ENCODE measurements at regions not wholly inside any gene's neighbourhood (a gene's known extent, or its start where the extent isn't known, plus 50 kb on each side); places are given as distances from the start of the nearest gene placed in this dataset.

DNA sequence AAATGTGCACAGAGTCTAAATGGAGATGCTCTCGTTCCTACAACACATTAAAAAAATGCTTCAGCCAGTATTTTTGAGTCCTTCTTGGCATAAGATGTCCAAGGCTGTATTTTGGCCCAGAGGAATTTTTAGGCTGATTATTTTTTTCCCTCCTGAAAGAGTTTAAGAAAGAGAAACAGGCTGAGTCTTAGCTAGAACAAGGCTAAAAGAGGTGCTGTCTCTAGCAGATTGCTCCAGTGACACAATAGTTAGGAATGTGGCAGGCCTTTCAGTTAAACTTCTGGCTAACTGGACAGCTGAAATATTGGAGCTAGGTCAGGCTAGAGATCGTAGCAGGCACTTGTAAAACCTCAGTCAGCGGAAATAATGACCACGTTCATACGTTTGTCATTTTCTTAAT is 271.4 kb upstream of the RARB start:
- TF ChIP-seq, protein P1, sequence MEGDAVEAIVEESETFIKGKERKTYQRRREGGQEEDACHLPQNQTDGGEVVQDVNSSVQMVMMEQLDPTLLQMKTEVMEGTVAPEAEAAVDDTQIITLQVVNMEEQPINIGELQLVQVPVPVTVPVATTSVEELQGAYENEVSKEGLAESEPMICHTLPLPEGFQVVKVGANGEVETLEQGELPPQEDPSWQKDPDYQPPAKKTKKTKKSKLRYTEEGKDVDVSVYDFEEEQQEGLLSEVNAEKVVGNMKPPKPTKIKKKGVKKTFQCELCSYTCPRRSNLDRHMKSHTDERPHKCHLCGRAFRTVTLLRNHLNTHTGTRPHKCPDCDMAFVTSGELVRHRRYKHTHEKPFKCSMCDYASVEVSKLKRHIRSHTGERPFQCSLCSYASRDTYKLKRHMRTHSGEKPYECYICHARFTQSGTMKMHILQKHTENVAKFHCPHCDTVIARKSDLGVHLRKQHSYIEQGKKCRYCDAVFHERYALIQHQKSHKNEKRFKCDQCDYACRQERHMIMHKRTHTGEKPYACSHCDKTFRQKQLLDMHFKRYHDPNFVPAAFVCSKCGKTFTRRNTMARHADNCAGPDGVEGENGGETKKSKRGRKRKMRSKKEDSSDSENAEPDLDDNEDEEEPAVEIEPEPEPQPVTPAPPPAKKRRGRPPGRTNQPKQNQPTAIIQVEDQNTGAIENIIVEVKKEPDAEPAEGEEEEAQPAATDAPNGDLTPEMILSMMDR (conservative IDR thresholded peaks at IDR 0.05): no peak
- TF ChIP-seq EZH2 (IDR thresholded peaks at IDR 0.05; ENCODE audit: low read depth): no peak

All from PC-9 (cell line).